ENCODE measurements at regions not wholly inside any gene's neighbourhood (a gene's known extent, or its start where the extent isn't known, plus 50 kb on each side); places are given as distances from the start of the nearest gene placed in this dataset.
A peak's percentile ranks its signal among the peaks of the same experiment; 100 is the strongest.

GRCh38 chr3:159123877-159124276 is 322.0 kb downstream of the MFSD1 start:
- TF ChIP-seq CTCF (IDR thresholded peaks at IDR 0.05; ENCODE audit: borderline replicate concordance), result no peak
- peaks cover 3% of the 10 kb centered on the region for H3K4me1 ChIP-seq
- H3K36me3 ChIP-seq, result no peaks in the 10 kb centered on the region

GRCh38 chr3:159126261-159127020 is 324.6 kb downstream of the MFSD1 start:
- no peaks in the 10 kb centered on the region for H3K27me3 ChIP-seq (ENCODE audit: low read depth)
- no peak overlapping the region for H3K4me3 ChIP-seq
- no peaks in the 10 kb centered on the region for H3K36me3 ChIP-seq
- H3K4me1 ChIP-seq, result peaks cover 3% of the 10 kb centered on the region
- no peak for DNase-seq
- TF ChIP-seq CTCF (IDR thresholded peaks at IDR 0.05; ENCODE audit: borderline replicate concordance), result no peak
- H3K27ac ChIP-seq (replicated peaks), result no peak overlapping the region
- intact Hi-C loops (cut with micrococcal nuclease), result no loop called here
- H3K9me3 ChIP-seq (replicated peaks), result no peaks in the 10 kb centered on the region

More at GRCh38 chr3:159123877-159124276, 322.0 kb downstream of the MFSD1 start:
- intact Hi-C loops (cut with micrococcal nuclease), result no loop called here
- Histone ChIP-seq H3K9me3 (replicated peaks) (no peaks in the 10 kb centered on the region), H3K27ac (replicated peaks) (no peak overlapping the region), H3K4me3 (no peak overlapping the region), H3K27me3 (ENCODE audit: low read depth) (no peaks in the 10 kb centered on the region)
- DNase-seq, result no peak

GRCh38 chr3:159127021-159127392 is 325.2 kb downstream of the MFSD1 start:
- Histone ChIP-seq H3K4me3 (no peak overlapping the region), H3K4me1 (peaks cover 3% of the 10 kb centered on the region), H3K36me3 (no peaks in the 10 kb centered on the region), H3K9me3 (replicated peaks) (no peaks in the 10 kb centered on the region), H3K27ac (replicated peaks) (no peak overlapping the region), H3K27me3 (ENCODE audit: low read depth) (no peaks in the 10 kb centered on the region)
- intact Hi-C loops (cut with micrococcal nuclease), result no loop called here
- no peak for TF ChIP-seq CTCF (IDR thresholded peaks at IDR 0.05; ENCODE audit: borderline replicate concordance)
- DNase-seq, result no peak

- peaks cover 3% of the 10 kb centered on the region for H3K4me1 ChIP-seq
- DNase-seq, result no peak
- H3K9me3 ChIP-seq (replicated peaks), result no peaks in the 10 kb centered on the region
- H3K36me3 ChIP-seq, result no peaks in the 10 kb centered on the region
- no peaks in the 10 kb centered on the region for H3K27me3 ChIP-seq (ENCODE audit: low read depth)
- H3K4me3 ChIP-seq, result no peak overlapping the region
- intact Hi-C loops (cut with micrococcal nuclease), result no loop called here
- no peak overlapping the region for H3K27ac ChIP-seq (replicated peaks)
- no peak for TF ChIP-seq CTCF (IDR thresholded peaks at IDR 0.05; ENCODE audit: borderline replicate concordance)
Measured at GRCh38 chr3:159128628-159129027, 326.8 kb downstream of the MFSD1 start.

GRCh38 chr3:159130108-159130507 is 328.3 kb downstream of the MFSD1 start:
- TF ChIP-seq CTCF (IDR thresholded peaks at IDR 0.05; ENCODE audit: borderline replicate concordance), result peak; percentile 20
- intact Hi-C loops (cut with micrococcal nuclease), result no loop called here
- no peak overlapping the region for H3K4me3 ChIP-seq
- no peak for DNase-seq
- H3K27ac ChIP-seq (replicated peaks), result no peak overlapping the region
- no peaks in the 10 kb centered on the region for H3K27me3 ChIP-seq (ENCODE audit: low read depth)
- H3K9me3 ChIP-seq (replicated peaks), result no peaks in the 10 kb centered on the region
- no peaks in the 10 kb centered on the region for H3K36me3 ChIP-seq
- H3K4me1 ChIP-seq, result peaks cover 3% of the 10 kb centered on the region
